GM23338 (cell line): ENCODE measurements at regions not wholly inside any gene's neighbourhood (a gene's known extent, or its start where the extent isn't known, plus 50 kb on each side); places are given as distances from the start of the nearest gene placed in this dataset.

Experiments used
- ATAC-seq: fragments of 200-7000 bp; cut with Tn5 transposase; 3 replicates; pipeline ENCODE4 v1.9.1; 2020
- DNase-seq: peaks from one replicate; pipeline ENCODE4 v3.0.0-alpha.2; 2015; ENCODE audit warnings: low spot score
- H2AFZ ChIP-seq: fragments of 200-600 bp; sonication (generic); 2 replicates; pipeline ENCODE4 v1.8.0; 2016; ENCODE audit warnings: antibody characterized with exemption, mild to moderate bottlenecking, moderate library complexity
- H3F3A ChIP-seq: fragments of 200-600 bp; sonication (generic); replicated peaks from 2 replicates; pipeline ENCODE4 v1.8.0; 2017; ENCODE audit warnings: antibody characterized with exemption, mixed run types, low read depth
- H3K27ac ChIP-seq: fragments of 200-600 bp; sonication (generic); 2 replicates; pipeline ENCODE4 v1.6.1; 2016; ENCODE audit warnings: low read depth
- H3K27me3 ChIP-seq: fragments of 200-600 bp; sonication (generic); 2 replicates; pipeline ENCODE4 v1.8.0; 2016; ENCODE audit warnings: mild to moderate bottlenecking, mixed run types, moderate library complexity; ENCODE audit not compliant: insufficient read depth
- H3K36me3 ChIP-seq: fragments of 200-600 bp; sonication (generic); 2 replicates; pipeline ENCODE4 v1.8.0; 2016; ENCODE audit warnings: mild to moderate bottlenecking; ENCODE audit not compliant: insufficient read depth
- H3K4me1 ChIP-seq: fragments of 200-600 bp; sonication (generic); 2 replicates; pipeline ENCODE4 v1.8.0; 2016; ENCODE audit warnings: mild to moderate bottlenecking, moderate library complexity; ENCODE audit not compliant: insufficient read depth
- H3K4me2 ChIP-seq: fragments of 200-600 bp; sonication (generic); 2 replicates; pipeline ENCODE4 v1.7.1; 2017; ENCODE audit warnings: mixed run types
- H3K4me3 ChIP-seq: fragments of 200-600 bp; sonication (generic); 2 replicates; pipeline ENCODE4 v1.6.1; 2016; ENCODE audit warnings: mixed run types
- H3K79me2 ChIP-seq: fragments of 200-600 bp; sonication (generic); replicated peaks from 2 replicates; pipeline ENCODE4 v1.8.0; 2017; ENCODE audit warnings: mild to moderate bottlenecking; ENCODE audit not compliant: insufficient read depth
- H3K9me2 ChIP-seq: fragments of 200-600 bp; sonication (generic); 2 replicates; pipeline ENCODE4 v1.8.0; 2017; ENCODE audit not compliant: insufficient read depth
- H4K20me1 ChIP-seq: fragments of 200-600 bp; sonication (generic); replicated peaks from 2 replicates; pipeline ENCODE4 v1.8.0; 2017; ENCODE audit warnings: mild to moderate bottlenecking; ENCODE audit not compliant: insufficient read depth
- H3K27ac Mint-ChIP-seq: 2 replicates; pipeline ENCODE4 v1.8.0; 2020; ENCODE audit warnings: inconsistent platforms, mild to moderate bottlenecking, moderate library complexity, mixed read lengths
- H3K27me3 Mint-ChIP-seq: 3 replicates; pipeline ENCODE4 v1.8.0; 2022; ENCODE audit warnings: low read depth, mild to moderate bottlenecking, moderate library complexity, mixed read lengths, inconsistent platforms; ENCODE audit not compliant: insufficient read depth, poor library complexity
- H3K36me3 Mint-ChIP-seq: 3 replicates; pipeline ENCODE4 v1.8.0; 2021; ENCODE audit warnings: low read depth, mild to moderate bottlenecking, inconsistent platforms, moderate library complexity, mixed read lengths
- H3K4me1 Mint-ChIP-seq: 3 replicates; pipeline ENCODE4 v1.8.0; 2020; ENCODE audit warnings: mild to moderate bottlenecking, inconsistent platforms, mixed read lengths
- H3K4me3 Mint-ChIP-seq: 3 replicates; pipeline ENCODE4 v1.8.0; 2021; ENCODE audit warnings: moderate library complexity, mild to moderate bottlenecking, inconsistent platforms, mixed read lengths
- H3K9me3 Mint-ChIP-seq: 3 replicates; pipeline ENCODE4 v1.8.0; 2020; ENCODE audit warnings: moderate library complexity, mild to moderate bottlenecking, inconsistent platforms, mixed read lengths
- NANOG ChIP-seq: IDR thresholded peaks from 2 replicates; pipeline ENCODE4 v1.6.1; 2016; ENCODE audit warnings: antibody characterized with exemption, borderline replicate concordance
- POLR2AphosphoS5 ChIP-seq: IDR thresholded peaks from 2 replicates; pipeline ENCODE4 v1.6.1; 2016; ENCODE audit warnings: antibody characterized with exemption, low read depth
- TF ChIP-seq, protein P1 (sequence below): fragments of 250-450 bp; sonication (Bioruptor Pico); IDR thresholded peaks from 2 replicates; pipeline ENCODE4 v1.5.0; 2020; ENCODE audit warnings: mild to moderate bottlenecking, moderate library complexity
- TF ChIP-seq, protein P2 (sequence below), 2 experiments: fragments of 200-600 bp in 1 of 2; sonication (generic) in 1 of 2; conservative IDR thresholded peaks; 2 replicates each; pipeline versions ENCODE4 v1.5.1 to v1.6.1; 2016 to 2017; ENCODE audit warnings: antibody characterized with exemption in 2 of 2, low read depth in 2 of 2, mild to moderate bottlenecking in 2 of 2, moderate library complexity in 1 of 2

DNA sequence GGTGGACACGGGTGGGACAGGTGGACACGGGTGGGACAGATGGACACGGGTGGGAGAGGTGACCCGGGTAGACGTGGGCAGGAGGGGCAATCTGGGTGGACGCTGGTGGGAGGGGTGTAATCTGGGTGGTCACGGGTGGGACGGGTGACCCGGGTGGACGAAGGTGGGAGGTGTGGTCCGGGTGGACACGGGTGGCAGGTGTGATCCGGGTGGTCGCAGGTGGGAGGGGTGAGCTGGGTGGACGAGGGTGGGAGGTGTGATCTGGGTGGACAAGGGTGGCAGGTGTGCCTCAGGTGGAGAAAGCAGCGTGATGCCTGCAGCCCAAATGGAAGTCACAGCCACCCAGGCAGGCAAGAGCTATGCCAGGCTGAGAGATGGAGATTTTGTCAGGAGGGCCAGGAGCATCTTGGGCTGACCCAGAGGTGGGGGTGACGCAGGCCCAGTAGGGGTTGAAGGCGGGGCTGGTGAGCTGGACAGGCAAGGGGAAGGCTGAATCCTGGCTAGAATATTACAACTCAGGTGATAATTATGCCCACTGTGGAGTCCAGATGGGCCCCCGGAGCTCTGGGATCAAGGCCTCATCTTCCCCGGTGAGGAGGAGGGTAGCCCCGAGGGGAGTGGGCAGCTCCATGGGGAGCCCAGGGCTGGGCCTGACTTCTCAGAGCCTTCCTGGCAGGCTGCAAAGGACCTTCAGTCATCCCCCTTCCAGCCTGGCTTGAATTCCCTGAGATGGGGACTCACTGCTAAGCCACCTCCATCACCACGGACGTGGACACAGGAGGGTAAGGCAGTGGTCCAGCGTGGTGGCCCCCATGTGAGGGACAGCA lies 100.0 kb downstream of the ADRA2C start:
- Histone ChIP-seq H4K20me1 (no peaks in the 10 kb centered on the region), H3K36me3 (no peaks in the 10 kb centered on the region), H3F3A (0 out of 2 replicates have a peak, but pooled peaks cover 8% of the 10 kb centered on the region), H3K4me2 (no peak overlapping the region), H3K9me2 (no peaks in the 10 kb centered on the region), H3K4me3 (no peak overlapping the region), H3K27ac (no peak overlapping the region), H2AFZ (no peak overlapping the region), H3K79me2 (no peaks in the 10 kb centered on the region; the same call in 1 of the 2 replicates), H3K4me1 (peaks cover 20% of the 10 kb centered on the region), H3K27me3 (peaks cover 7% of the 10 kb centered on the region)
- Mint-ChIP-seq H3K27ac (no peak overlapping the region), H3K27me3 (peaks cover 17% of the 10 kb centered on the region), H3K4me3 (no peak overlapping the region), H3K36me3 (peaks cover 6% of the 10 kb centered on the region; the same call in 1 of the 3 replicates), H3K4me1 (peaks cover 22% of the 10 kb centered on the region), H3K9me3 (peaks cover 15% of the 10 kb centered on the region)
- TF ChIP-seq, protein P1, sequence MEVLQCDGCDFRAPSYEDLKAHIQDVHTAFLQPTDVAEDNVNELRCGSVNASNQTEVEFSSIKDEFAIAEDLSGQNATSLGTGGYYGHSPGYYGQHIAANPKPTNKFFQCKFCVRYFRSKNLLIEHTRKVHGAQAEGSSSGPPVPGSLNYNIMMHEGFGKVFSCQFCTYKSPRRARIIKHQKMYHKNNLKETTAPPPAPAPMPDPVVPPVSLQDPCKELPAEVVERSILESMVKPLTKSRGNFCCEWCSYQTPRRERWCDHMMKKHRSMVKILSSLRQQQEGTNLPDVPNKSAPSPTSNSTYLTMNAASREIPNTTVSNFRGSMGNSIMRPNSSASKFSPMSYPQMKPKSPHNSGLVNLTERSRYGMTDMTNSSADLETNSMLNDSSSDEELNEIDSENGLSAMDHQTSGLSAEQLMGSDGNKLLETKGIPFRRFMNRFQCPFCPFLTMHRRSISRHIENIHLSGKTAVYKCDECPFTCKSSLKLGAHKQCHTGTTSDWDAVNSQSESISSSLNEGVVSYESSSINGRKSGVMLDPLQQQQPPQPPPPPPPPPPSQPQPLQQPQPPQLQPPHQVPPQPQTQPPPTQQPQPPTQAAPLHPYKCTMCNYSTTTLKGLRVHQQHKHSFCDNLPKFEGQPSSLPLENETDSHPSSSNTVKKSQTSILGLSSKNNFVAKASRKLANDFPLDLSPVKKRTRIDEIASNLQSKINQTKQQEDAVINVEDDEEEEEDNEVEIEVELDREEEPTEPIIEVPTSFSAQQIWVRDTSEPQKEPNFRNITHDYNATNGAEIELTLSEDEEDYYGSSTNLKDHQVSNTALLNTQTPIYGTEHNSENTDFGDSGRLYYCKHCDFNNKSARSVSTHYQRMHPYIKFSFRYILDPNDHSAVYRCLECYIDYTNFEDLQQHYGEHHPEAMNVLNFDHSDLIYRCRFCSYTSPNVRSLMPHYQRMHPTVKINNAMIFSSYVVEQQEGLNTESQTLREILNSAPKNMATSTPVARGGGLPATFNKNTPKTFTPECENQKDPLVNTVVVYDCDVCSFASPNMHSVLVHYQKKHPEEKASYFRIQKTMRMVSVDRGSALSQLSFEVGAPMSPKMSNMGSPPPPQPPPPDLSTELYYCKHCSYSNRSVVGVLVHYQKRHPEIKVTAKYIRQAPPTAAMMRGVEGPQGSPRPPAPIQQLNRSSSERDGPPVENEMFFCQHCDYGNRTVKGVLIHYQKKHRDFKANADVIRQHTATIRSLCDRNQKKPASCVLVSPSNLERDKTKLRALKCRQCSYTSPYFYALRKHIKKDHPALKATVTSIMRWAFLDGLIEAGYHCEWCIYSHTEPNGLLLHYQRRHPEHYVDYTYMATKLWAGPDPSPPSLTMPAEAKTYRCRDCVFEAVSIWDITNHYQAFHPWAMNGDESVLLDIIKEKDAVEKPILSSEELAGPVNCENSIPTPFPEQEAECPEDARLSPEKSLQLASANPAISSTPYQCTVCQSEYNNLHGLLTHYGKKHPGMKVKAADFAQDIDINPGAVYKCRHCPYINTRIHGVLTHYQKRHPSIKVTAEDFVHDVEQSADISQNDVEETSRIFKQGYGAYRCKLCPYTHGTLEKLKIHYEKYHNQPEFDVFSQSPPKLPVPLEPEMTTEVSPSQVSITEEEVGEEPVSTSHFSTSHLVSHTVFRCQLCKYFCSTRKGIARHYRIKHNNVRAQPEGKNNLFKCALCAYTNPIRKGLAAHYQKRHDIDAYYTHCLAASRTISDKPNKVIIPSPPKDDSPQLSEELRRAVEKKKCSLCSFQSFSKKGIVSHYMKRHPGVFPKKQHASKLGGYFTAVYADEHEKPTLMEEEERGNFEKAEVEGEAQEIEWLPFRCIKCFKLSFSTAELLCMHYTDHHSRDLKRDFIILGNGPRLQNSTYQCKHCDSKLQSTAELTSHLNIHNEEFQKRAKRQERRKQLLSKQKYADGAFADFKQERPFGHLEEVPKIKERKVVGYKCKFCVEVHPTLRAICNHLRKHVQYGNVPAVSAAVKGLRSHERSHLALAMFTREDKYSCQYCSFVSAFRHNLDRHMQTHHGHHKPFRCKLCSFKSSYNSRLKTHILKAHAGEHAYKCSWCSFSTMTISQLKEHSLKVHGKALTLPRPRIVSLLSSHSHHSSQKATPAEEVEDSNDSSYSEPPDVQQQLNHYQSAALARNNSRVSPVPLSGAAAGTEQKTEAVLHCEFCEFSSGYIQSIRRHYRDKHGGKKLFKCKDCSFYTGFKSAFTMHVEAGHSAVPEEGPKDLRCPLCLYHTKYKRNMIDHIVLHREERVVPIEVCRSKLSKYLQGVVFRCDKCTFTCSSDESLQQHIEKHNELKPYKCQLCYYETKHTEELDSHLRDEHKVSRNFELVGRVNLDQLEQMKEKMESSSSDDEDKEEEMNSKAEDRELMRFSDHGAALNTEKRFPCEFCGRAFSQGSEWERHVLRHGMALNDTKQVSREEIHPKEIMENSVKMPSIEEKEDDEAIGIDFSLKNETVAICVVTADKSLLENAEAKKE, result no peak
- no peak for TF ChIP-seq NANOG
- DNase-seq, result no peak
- no peak for ATAC-seq

DNA sequence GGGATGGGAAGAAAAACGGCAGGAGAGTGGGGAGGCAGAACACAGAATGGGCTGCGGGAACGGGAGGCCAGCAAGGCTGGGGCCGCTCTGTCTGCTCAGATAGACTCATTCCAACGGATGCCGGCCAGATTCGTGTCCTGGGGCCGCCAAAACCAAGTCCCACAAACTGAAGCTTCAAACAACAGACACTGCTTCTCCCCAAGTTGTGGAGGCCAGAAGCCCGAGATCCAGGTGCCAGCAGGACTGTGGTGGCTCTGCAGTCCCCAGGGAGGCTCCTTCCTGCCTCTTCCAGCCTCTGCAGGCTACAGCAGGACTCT lies 100.6 kb downstream of the ADRA2C start:
- Histone ChIP-seq H3K79me2 (no peaks in the 10 kb centered on the region; the same call in 1 of the 2 replicates), H3K4me1 (peaks cover 18% of the 10 kb centered on the region), H3K4me2 (no peak overlapping the region), H3F3A (0 out of 2 replicates have a peak, but pooled peaks cover 8% of the 10 kb centered on the region), H3K9me2 (no peaks in the 10 kb centered on the region), H2AFZ (no peak overlapping the region), H3K27me3 (peaks cover 9% of the 10 kb centered on the region), H3K4me3 (no peak overlapping the region), H4K20me1 (no peaks in the 10 kb centered on the region), H3K36me3 (no peaks in the 10 kb centered on the region), H3K27ac (no peak overlapping the region)
- Mint-ChIP-seq H3K9me3 (peaks cover 15% of the 10 kb centered on the region), H3K4me3 (no peak overlapping the region), H3K36me3 (peaks cover 6% of the 10 kb centered on the region; the same call in 1 of the 3 replicates), H3K27ac (no peak overlapping the region), H3K4me1 (peaks cover 22% of the 10 kb centered on the region), H3K27me3 (peaks cover 18% of the 10 kb centered on the region)
- no peak for ATAC-seq
- no peak for DNase-seq
- TF ChIP-seq, protein P2, sequence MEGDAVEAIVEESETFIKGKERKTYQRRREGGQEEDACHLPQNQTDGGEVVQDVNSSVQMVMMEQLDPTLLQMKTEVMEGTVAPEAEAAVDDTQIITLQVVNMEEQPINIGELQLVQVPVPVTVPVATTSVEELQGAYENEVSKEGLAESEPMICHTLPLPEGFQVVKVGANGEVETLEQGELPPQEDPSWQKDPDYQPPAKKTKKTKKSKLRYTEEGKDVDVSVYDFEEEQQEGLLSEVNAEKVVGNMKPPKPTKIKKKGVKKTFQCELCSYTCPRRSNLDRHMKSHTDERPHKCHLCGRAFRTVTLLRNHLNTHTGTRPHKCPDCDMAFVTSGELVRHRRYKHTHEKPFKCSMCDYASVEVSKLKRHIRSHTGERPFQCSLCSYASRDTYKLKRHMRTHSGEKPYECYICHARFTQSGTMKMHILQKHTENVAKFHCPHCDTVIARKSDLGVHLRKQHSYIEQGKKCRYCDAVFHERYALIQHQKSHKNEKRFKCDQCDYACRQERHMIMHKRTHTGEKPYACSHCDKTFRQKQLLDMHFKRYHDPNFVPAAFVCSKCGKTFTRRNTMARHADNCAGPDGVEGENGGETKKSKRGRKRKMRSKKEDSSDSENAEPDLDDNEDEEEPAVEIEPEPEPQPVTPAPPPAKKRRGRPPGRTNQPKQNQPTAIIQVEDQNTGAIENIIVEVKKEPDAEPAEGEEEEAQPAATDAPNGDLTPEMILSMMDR (conservative IDR thresholded peaks at IDR 0.05; ENCODE audit: low read depth in 2 of 2), result no peak
- no peak for TF ChIP-seq POLR2AphosphoS5
